ENCODE measurements at regions not wholly inside any gene's neighbourhood (a gene's known extent, or its start where the extent isn't known, plus 50 kb on each side); places are given as distances from the start of the nearest gene placed in this dataset.

DNA sequence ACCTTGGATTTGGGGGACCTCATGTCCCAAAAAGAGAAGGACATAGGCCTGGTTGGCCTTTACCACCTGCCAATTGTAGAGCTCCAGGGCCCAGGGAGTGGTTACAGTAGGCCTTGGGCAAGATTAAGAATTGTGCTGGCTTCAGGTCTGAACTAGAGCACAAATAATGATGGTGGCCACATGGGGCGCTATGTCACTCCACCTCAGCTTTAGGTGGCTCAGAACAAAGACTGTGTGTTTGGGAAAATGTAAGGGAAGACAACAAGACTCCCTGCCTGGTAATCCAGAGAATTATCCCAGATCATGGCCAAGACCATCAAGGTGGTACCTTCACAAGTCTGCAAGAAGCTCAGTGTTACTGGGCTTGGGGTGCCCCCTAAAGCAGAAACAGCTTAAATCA is 224.9 kb upstream of the OPRM1 start:
- no peak overlapping the region for H3K4me3 ChIP-seq (ENCODE audit: low read length)
- no peaks in the 10 kb centered on the region for H3K36me3 ChIP-seq (ENCODE audit: control insufficient read depth, insufficient read depth, low read length)
- TF ChIP-seq, protein P1, sequence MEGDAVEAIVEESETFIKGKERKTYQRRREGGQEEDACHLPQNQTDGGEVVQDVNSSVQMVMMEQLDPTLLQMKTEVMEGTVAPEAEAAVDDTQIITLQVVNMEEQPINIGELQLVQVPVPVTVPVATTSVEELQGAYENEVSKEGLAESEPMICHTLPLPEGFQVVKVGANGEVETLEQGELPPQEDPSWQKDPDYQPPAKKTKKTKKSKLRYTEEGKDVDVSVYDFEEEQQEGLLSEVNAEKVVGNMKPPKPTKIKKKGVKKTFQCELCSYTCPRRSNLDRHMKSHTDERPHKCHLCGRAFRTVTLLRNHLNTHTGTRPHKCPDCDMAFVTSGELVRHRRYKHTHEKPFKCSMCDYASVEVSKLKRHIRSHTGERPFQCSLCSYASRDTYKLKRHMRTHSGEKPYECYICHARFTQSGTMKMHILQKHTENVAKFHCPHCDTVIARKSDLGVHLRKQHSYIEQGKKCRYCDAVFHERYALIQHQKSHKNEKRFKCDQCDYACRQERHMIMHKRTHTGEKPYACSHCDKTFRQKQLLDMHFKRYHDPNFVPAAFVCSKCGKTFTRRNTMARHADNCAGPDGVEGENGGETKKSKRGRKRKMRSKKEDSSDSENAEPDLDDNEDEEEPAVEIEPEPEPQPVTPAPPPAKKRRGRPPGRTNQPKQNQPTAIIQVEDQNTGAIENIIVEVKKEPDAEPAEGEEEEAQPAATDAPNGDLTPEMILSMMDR (conservative IDR thresholded peaks at IDR 0.05): peak; percentile 79
- H3K4me3 Mint-ChIP-seq: no peak overlapping the region
- H3K27ac ChIP-seq (ENCODE audit: low read depth, low read length): no peak overlapping the region
- no peak overlapping the region for H3K9ac ChIP-seq (ENCODE audit: extremely low read depth, low read length, poor library complexity, severe bottlenecking)
- no peaks in the 10 kb centered on the region for H3K9me3 ChIP-seq (ENCODE audit: control insufficient read depth, low read length)
- H3K4me1 Mint-ChIP-seq: peaks cover 3% of the 10 kb centered on the region
- no peaks in the 10 kb centered on the region for H3K36me3 Mint-ChIP-seq (ENCODE audit: low read depth)
- DNase-seq: peak; percentile 90
- no peaks in the 10 kb centered on the region for H3K4me1 ChIP-seq (ENCODE audit: control insufficient read depth, insufficient read depth, low read length)
- no peak overlapping the region for H3K27ac Mint-ChIP-seq
- no peaks in the 10 kb centered on the region for H3K27me3 ChIP-seq (ENCODE audit: control insufficient read depth, insufficient read depth, low read length, poor library complexity, severe bottlenecking)
- WGBS, 2 experiments (ENCODE audit: insufficient coverage in 1 of 2, insufficient read length in 1 of 2): 22 to 44% methylated on average over 1 of the region's 1 CpG
- no peaks in the 10 kb centered on the region for H3K27me3 Mint-ChIP-seq (ENCODE audit: insufficient read depth)
- peaks cover 5% of the 10 kb centered on the region for H3K9me3 Mint-ChIP-seq

DNA sequence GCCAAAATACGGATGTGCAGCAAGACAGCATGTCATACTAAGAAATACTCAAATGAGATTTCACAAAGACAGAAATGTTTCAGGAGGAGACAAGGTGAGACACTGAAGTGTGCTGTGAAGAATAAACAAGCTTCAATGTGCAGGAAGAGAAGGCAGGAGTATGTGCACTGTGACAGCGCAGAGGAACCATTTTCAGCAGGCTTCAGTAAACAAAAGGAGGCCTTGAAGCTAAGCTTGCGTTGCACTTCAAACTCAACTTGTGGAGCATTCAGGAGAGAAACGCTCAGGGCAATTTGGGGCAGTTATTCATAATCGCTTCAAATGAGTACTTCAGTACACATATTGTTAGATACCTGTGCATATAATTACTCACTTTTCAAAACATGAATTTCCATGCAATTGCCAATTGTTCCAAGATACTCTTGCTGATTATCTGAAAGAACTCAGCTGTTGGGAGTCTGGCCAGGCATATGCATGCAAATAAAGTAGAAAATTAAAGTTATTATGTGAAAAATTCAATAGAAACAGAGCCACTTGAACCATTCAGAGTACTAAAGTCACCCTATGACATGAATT is 234.2 kb upstream of the OPRM1 start:
- WGBS, 2 experiments (ENCODE audit: insufficient coverage in 1 of 2, insufficient read length in 1 of 2): 80 to 98% methylated on average over 4 to 5 of the region's 5 CpGs
- H3K36me3 ChIP-seq (ENCODE audit: control insufficient read depth, insufficient read depth, low read length): no peaks in the 10 kb centered on the region
- no peak overlapping the region for H3K4me3 Mint-ChIP-seq
- no peak for DNase-seq
- no peak overlapping the region for H3K27ac ChIP-seq (ENCODE audit: low read depth, low read length)
- no peaks in the 10 kb centered on the region for H3K4me1 ChIP-seq (ENCODE audit: control insufficient read depth, insufficient read depth, low read length)
- no peaks in the 10 kb centered on the region for H3K9me3 ChIP-seq (ENCODE audit: control insufficient read depth, low read length)
- H3K27me3 Mint-ChIP-seq (ENCODE audit: insufficient read depth): no peaks in the 10 kb centered on the region
- H3K4me1 Mint-ChIP-seq: no peaks in the 10 kb centered on the region
- no peak overlapping the region for H3K4me3 ChIP-seq (ENCODE audit: low read length)
- TF ChIP-seq, protein P1 (conservative IDR thresholded peaks at IDR 0.05): no peak
- H3K27ac Mint-ChIP-seq: no peak overlapping the region
- no peak overlapping the region for H3K9ac ChIP-seq (ENCODE audit: extremely low read depth, low read length, poor library complexity, severe bottlenecking)
- no peaks in the 10 kb centered on the region for H3K9me3 Mint-ChIP-seq
- H3K36me3 Mint-ChIP-seq (ENCODE audit: low read depth): no peaks in the 10 kb centered on the region
- H3K27me3 ChIP-seq (ENCODE audit: control insufficient read depth, insufficient read depth, low read length, poor library complexity, severe bottlenecking): no peaks in the 10 kb centered on the region

DNA sequence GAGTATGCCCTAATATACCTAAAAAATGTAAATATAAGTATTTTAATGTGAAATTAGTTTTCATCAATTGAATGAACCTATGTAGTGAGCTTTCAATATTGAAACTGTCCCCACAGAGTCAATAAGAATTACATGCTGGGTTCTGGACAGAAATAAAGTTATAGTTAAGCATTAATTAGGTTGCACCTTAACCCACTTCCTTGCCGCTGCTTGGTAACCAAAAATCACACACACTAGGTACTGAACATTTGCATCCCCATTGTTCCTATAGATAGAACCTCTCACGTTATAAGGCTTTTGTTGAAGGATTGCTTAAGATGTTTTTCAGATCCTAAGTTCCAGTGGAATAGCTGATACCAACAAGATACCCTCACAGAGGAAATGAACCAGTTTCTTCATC is 237.1 kb upstream of the OPRM1 start:
- H3K9me3 ChIP-seq (ENCODE audit: control insufficient read depth, low read length): no peaks in the 10 kb centered on the region
- DNase-seq: no peak
- H3K27ac ChIP-seq (ENCODE audit: low read depth, low read length): no peak overlapping the region
- 70 to 100% methylated on average over 1 to 2 of the region's 2 CpGs for WGBS, 2 experiments (ENCODE audit: insufficient coverage in 1 of 2, insufficient read length in 1 of 2)
- Mint-ChIP-seq H3K4me3 (no peak overlapping the region), H3K27ac (no peak overlapping the region), H3K4me1 (no peaks in the 10 kb centered on the region), H3K27me3 (ENCODE audit: insufficient read depth) (no peaks in the 10 kb centered on the region), H3K9me3 (no peaks in the 10 kb centered on the region), H3K36me3 (ENCODE audit: low read depth) (no peaks in the 10 kb centered on the region)
- no peaks in the 10 kb centered on the region for H3K27me3 ChIP-seq (ENCODE audit: control insufficient read depth, insufficient read depth, low read length, poor library complexity, severe bottlenecking)
- H3K9ac ChIP-seq (ENCODE audit: extremely low read depth, low read length, poor library complexity, severe bottlenecking): no peak overlapping the region
- H3K36me3 ChIP-seq (ENCODE audit: control insufficient read depth, insufficient read depth, low read length): no peaks in the 10 kb centered on the region
- H3K4me3 ChIP-seq (ENCODE audit: low read length): no peak overlapping the region
- TF ChIP-seq, protein P1 (conservative IDR thresholded peaks at IDR 0.05): no peak
- no peaks in the 10 kb centered on the region for H3K4me1 ChIP-seq (ENCODE audit: control insufficient read depth, insufficient read depth, low read length)

Measured in endodermal cell (in vitro differentiated cells).